ENCODE measurements at regions not wholly inside any gene's neighbourhood (a gene's known extent, or its start where the extent isn't known, plus 50 kb on each side); places are given as distances from the start of the nearest gene placed in this dataset.
A peak's percentile ranks its signal among the peaks of the same experiment; 100 is the strongest.

GRCh38 chr14:89630101-89630829 lies 213.2 kb upstream of the FOXN3 start:
- no peak for DNase-seq (ENCODE audit: low spot score)

- no peak for DNase-seq (ENCODE audit: low spot score)
Measured at GRCh38 chr14:89629383-89629782, 212.3 kb upstream of the FOXN3 start.

GRCh38 chr14:89628521-89628920 lies 211.5 kb upstream of the FOXN3 start:
- DNase-seq (ENCODE audit: low spot score), result no peak

- DNase-seq (ENCODE audit: low spot score), result no peak
Measured at GRCh38 chr14:89626233-89626806, 209.3 kb upstream of the FOXN3 start.

GRCh38 chr14:89625731-89626232 lies 208.7 kb upstream of the FOXN3 start:
- no peak for DNase-seq (ENCODE audit: low spot score)

GRCh38 chr14:89625244-89625713 lies 208.2 kb upstream of the FOXN3 start:
- no peak for DNase-seq (ENCODE audit: low spot score)

- DNase-seq (ENCODE audit: low spot score), result no peak
Measured at GRCh38 chr14:89624500-89625156, 207.6 kb upstream of the FOXN3 start.

- DNase-seq (ENCODE audit: low spot score), result no peak
Measured at GRCh38 chr14:89621791-89622638, 205.0 kb upstream of the FOXN3 start.

- no peak for DNase-seq (ENCODE audit: low spot score)
Measured at GRCh38 chr14:89621009-89621421, 204.0 kb upstream of the FOXN3 start.

- no peak for DNase-seq (ENCODE audit: low spot score)
Measured at GRCh38 chr14:89620436-89620835, 203.4 kb upstream of the FOXN3 start.

- no peak for DNase-seq (ENCODE audit: low spot score)
Measured at GRCh38 chr14:89619596-89619995, 202.6 kb upstream of the FOXN3 start.

- peak; percentile 93 for DNase-seq (ENCODE audit: low spot score)
Measured at GRCh38 chr14:89618811-89619551, 201.9 kb upstream of the FOXN3 start.

- DNase-seq (ENCODE audit: low spot score), result no peak
Measured at GRCh38 chr14:89618330-89618708, 201.3 kb upstream of the FOXN3 start.

GRCh38 chr14:89617481-89618329 lies 200.7 kb upstream of the FOXN3 start:
- no peak for DNase-seq (ENCODE audit: low spot score)

- no peak for DNase-seq (ENCODE audit: low spot score)
Measured at GRCh38 chr14:89616852-89617341, 199.9 kb upstream of the FOXN3 start.

GRCh38 chr14:89616425-89616824 lies 199.4 kb upstream of the FOXN3 start:
- no peak for DNase-seq (ENCODE audit: low spot score)

- DNase-seq (ENCODE audit: low spot score), result no peak
Measured at GRCh38 chr14:89615421-89615820, 198.4 kb upstream of the FOXN3 start.

- no peak for DNase-seq (ENCODE audit: low spot score)
Measured at GRCh38 chr14:89614009-89614691, 197.1 kb upstream of the FOXN3 start.
